GM23248 (cell line): ENCODE measurements at regions not wholly inside any gene's neighbourhood (a gene's known extent, or its start where the extent isn't known, plus 50 kb on each side); places are given as distances from the start of the nearest gene placed in this dataset.
A peak's percentile ranks its signal among the peaks of the same experiment; 100 is the strongest.

Experiments
- DNase-seq: peaks from one replicate; pipeline ENCODE4 v3.0.0-alpha.2; 2015
- H2AFZ ChIP-seq: fragments of 200-600 bp; sonication (generic); 2 replicates; pipeline ENCODE4 v1.6.1; 2016; ENCODE audit warnings: antibody characterized with exemption
- H3F3A ChIP-seq: fragments of 200-600 bp; sonication (generic); 2 replicates; pipeline ENCODE4 v1.6.1; 2016; ENCODE audit warnings: mild to moderate bottlenecking, antibody characterized with exemption, mixed run types; ENCODE audit not compliant: insufficient read depth
- H3K27ac ChIP-seq: fragments of 200-600 bp; sonication (generic); 2 replicates; pipeline ENCODE4 v1.5.1; 2016; ENCODE audit warnings: mild to moderate bottlenecking
- H3K27me3 ChIP-seq: fragments of 200-600 bp; sonication (generic); replicated peaks from 2 replicates; pipeline ENCODE4 v1.6.1; 2016; ENCODE audit warnings: mild to moderate bottlenecking; ENCODE audit not compliant: insufficient read depth
- H3K36me3 ChIP-seq: fragments of 200-600 bp; sonication (generic); 2 replicates; pipeline ENCODE4 v1.6.1; 2016; ENCODE audit warnings: low read depth, mild to moderate bottlenecking
- H3K4me1 ChIP-seq: fragments of 200-600 bp; sonication (generic); 2 replicates; pipeline ENCODE4 v1.6.1; 2016; ENCODE audit warnings: mild to moderate bottlenecking; ENCODE audit not compliant: insufficient read depth
- H3K4me2 ChIP-seq: fragments of 200-600 bp; sonication (generic); one replicate; pipeline ENCODE4 v1.6.1; 2016; ENCODE audit warnings: mild to moderate bottlenecking; ENCODE audit not compliant: unreplicated experiment
- H3K4me3 ChIP-seq: fragments of 200-600 bp; sonication (generic); 2 replicates; pipeline ENCODE4 v1.5.1; 2016; ENCODE audit warnings: mild to moderate bottlenecking
- H3K79me2 ChIP-seq: fragments of 200-600 bp; sonication (generic); 2 replicates; pipeline ENCODE4 v1.6.1; 2016; ENCODE audit warnings: mild to moderate bottlenecking; ENCODE audit not compliant: insufficient read depth
- H3K9ac ChIP-seq: fragments of 200-600 bp; sonication (generic); 2 replicates; pipeline ENCODE4 v1.6.1; 2016; ENCODE audit warnings: mild to moderate bottlenecking
- H3K9me2 ChIP-seq: fragments of 200-600 bp; sonication (generic); 2 replicates; pipeline ENCODE4 v1.6.1; 2016; ENCODE audit warnings: mixed run types, mild to moderate bottlenecking, moderate library complexity; ENCODE audit not compliant: insufficient read depth
- H3K9me3 ChIP-seq: fragments of 200-600 bp; sonication (generic); one replicate; pipeline ENCODE4 v1.6.1; 2017; ENCODE audit warnings: low read depth
- H4K20me1 ChIP-seq: fragments of 200-600 bp; sonication (generic); 2 replicates; pipeline ENCODE4 v1.6.0; 2016; ENCODE audit not compliant: insufficient read depth
- EZH2 ChIP-seq: fragments of 200-600 bp; sonication (generic); IDR thresholded peaks from 2 replicates; pipeline ENCODE4 v1.6.1; 2018; ENCODE audit warnings: antibody characterized with exemption, mild to moderate bottlenecking; ENCODE audit not compliant: insufficient read depth, poor library complexity, severe bottlenecking
- EZH2phosphoT487 ChIP-seq: fragments of 200-600 bp; sonication (generic); IDR thresholded peaks from 2 replicates; pipeline ENCODE4 v1.6.1; 2018; ENCODE audit warnings: antibody characterized with exemption, moderate library complexity, mild to moderate bottlenecking, low read depth; ENCODE audit not compliant: insufficient read depth
- WGBS, 2 experiments: methylation state at CpG; one replicate each; pipeline ENCODE4 v1.1.6; 2015 to 2017; ENCODE audit warnings: low lambda C conversion rate in 2 of 2, low coverage in 1 of 2; ENCODE audit errors: missing lambda C conversion rate in 2 of 2; 5-methylcytosine and 5-hydroxymethylcytosine counted together
- in situ Hi-C: fragments of 300-500 bp; cut with MboI; formaldehyde crosslinking; loops from 2 replicates; pipeline ENCODE4 v1.15.0; 2020

DNA sequence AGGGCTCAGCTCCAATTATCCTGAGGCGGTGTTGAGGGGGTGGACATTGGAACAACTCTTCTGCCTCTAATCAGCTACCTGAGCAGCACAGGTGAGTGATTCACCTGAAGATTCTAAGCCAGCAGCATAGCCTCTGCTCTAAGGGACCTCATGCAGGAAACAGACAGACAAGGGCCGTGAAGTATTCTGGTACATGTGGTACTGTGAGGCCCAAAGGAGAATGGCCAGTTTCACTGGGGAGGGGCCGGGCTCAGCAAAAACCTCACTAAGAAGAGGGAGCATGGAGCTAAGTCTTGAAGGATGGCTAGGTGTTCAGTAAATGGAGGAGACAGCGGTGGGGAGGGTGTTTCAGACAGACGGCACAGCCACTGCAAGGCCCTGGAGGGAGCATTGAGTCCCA lies 58.5 kb upstream of the CCDC167 start:
- WGBS, 2 experiments, result 93% methylated on average over 5 of the region's 5 CpGs
- in situ Hi-C loops, result no loop called here
- Histone ChIP-seq H3K4me3 (no peak overlapping the region), H3K9ac (no peak overlapping the region), H3K9me2 (no peaks in the 10 kb centered on the region), H3K27me3 (peaks cover 6% of the 10 kb centered on the region), H2AFZ (no peak overlapping the region), H3K4me1 (peaks cover 17% of the 10 kb centered on the region), H3K9me3 (no peaks in the 10 kb centered on the region), H3K36me3 (no peaks in the 10 kb centered on the region), H3K4me2 (no peak overlapping the region), H3F3A (peaks cover 5% of the 10 kb centered on the region), H4K20me1 (no peaks in the 10 kb centered on the region), H3K27ac (no peak overlapping the region), H3K79me2 (no peaks in the 10 kb centered on the region)
- TF ChIP-seq EZH2phosphoT487, result no peak
- no peak for TF ChIP-seq EZH2
- DNase-seq, result no peak

DNA sequence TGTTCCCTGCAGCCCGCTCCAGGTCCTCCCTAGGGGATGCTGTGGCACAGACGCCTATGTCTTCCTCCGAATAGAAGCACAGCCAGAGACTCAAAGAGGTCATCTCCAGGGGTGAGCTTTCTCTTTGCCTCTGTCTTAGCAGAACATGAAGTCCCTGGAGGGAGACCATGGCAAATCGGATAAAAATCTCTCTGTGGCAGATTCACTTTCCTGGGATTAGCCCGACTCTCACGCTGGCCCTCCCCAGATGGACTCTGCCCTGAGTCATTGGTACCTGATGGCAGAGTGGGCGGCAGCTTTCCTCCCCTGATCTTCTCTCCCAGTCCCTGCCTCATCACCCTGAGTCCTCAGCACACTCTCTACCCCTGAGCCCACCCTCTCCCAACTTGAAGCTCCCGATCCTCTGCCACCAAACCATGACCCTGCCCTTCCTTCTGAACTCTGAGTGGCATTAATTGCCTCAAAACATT lies 58.0 kb upstream of the CCDC167 start:
- H3K9ac ChIP-seq, result no peak overlapping the region
- peak; percentile 20 for DNase-seq
- WGBS, 2 experiments, result 92 to 96% methylated on average over 8 of the region's 8 CpGs
- H3K36me3 ChIP-seq, result no peaks in the 10 kb centered on the region
- no peak overlapping the region for H3K4me2 ChIP-seq
- H3K4me3 ChIP-seq, result no peak overlapping the region
- in situ Hi-C loops, result no loop called here
- H3K9me3 ChIP-seq, result no peaks in the 10 kb centered on the region
- H3K4me1 ChIP-seq, result peaks cover 22% of the 10 kb centered on the region
- no peaks in the 10 kb centered on the region for H3K9me2 ChIP-seq
- peaks cover 6% of the 10 kb centered on the region for H3K27me3 ChIP-seq
- H4K20me1 ChIP-seq, result no peaks in the 10 kb centered on the region
- H2AFZ ChIP-seq, result no peak overlapping the region
- H3K79me2 ChIP-seq, result no peaks in the 10 kb centered on the region
- TF ChIP-seq EZH2, result no peak
- no peak for TF ChIP-seq EZH2phosphoT487
- peaks cover 9% of the 10 kb centered on the region for H3F3A ChIP-seq
- no peak overlapping the region for H3K27ac ChIP-seq

DNA sequence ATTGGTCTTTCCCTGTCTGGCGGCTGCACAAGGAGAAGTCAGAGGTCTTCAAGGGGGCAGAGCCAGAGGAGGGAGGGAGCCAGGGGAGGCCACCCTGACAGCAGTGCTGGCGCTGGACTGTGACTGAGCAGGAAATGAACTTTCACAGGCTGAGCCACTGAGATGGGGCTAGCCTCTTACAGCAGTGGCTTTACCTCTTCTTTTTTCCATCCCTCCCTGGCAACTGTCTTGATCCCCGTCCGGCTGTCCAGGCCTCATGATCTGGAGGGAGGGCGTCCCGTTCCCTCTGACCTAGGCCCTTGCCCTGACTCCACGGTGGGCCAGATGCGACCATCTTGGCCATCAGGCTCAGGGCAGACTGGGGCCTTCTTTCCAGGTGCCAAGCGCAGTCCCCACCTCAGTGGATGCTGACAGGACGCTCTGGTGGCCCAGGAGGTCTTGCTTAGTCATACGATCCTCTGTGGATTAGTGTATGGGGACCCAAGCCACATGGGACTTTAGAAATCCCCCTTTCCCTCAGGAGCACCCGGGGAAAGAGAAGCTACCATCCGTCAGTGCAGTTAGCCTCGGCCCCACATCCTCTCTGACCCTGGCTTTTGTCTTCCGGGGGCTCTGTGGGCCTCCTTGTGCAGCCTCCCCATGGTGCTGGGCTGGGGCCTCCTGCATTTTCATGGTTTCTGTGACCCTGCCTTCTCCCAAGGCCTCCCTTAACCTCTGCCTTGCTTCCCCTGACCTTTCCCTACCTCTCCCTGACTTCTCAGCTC lies 57.4 kb upstream of the CCDC167 start:
- no peaks in the 10 kb centered on the region for H3K9me3 ChIP-seq
- H3K27me3 ChIP-seq, result peaks cover 6% of the 10 kb centered on the region
- H3K36me3 ChIP-seq, result no peaks in the 10 kb centered on the region
- H3K4me1 ChIP-seq, result peaks cover 24% of the 10 kb centered on the region
- H3K4me2 ChIP-seq, result no peak overlapping the region
- H3K4me3 ChIP-seq, result no peak overlapping the region
- TF ChIP-seq EZH2, result no peak
- no peak for TF ChIP-seq EZH2phosphoT487
- H3K9me2 ChIP-seq, result no peaks in the 10 kb centered on the region
- no peaks in the 10 kb centered on the region for H4K20me1 ChIP-seq
- 92% methylated on average over 15 of the region's 15 CpGs for WGBS, 2 experiments
- H3K79me2 ChIP-seq, result no peaks in the 10 kb centered on the region
- no peak overlapping the region for H3K27ac ChIP-seq
- no peak for DNase-seq
- H3F3A ChIP-seq, result peaks cover 9% of the 10 kb centered on the region
- in situ Hi-C loops, result no loop called here
- no peak overlapping the region for H2AFZ ChIP-seq
- no peak overlapping the region for H3K9ac ChIP-seq

DNA sequence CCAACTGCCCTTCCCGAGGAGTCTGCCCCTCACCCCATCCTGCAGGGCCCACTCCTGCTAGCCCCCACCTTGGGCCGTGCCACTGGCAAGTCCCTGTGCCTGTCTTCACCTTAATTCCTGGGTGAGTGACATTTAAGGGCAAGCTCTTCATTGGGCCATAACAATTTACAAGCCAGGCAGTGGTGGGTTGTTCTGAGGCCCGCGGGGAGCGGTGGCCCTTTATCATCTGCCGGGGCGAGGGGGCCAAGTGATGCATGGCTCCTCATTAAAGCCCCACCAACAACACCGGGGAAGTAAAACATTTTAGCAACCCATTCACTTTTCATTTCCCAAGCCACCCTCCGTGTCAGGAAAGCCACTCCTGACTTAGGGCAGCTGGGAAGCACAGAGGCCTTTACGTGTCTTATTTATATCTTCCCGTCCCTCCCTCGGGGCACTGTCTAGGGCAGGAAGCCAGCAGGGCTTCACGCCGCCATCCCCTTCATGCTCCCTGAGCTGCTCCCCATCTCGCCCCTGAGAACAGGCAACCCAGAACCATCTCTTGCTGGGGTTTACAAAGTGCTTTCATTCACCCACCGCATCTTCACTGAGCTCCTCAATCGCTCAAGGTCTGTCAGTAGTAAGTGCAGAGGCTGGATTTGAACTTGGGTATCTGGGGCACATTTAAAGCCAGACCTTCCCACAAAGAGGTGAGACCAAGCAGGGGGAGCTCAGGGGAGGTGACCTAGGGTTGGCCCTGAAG lies 55.5 kb upstream of the CCDC167 start:
- TF ChIP-seq EZH2phosphoT487 (no peak), EZH2 (no peak)
- no peaks in the 10 kb centered on the region for H3K79me2 ChIP-seq
- no peaks in the 10 kb centered on the region for H3K9me2 ChIP-seq
- DNase-seq, result no peak
- H2AFZ ChIP-seq, result no peak overlapping the region
- H3K4me3 ChIP-seq, result no peak overlapping the region
- H3F3A ChIP-seq, result peaks cover 9% of the 10 kb centered on the region
- H3K4me1 ChIP-seq, result peaks cover 24% of the 10 kb centered on the region
- no peaks in the 10 kb centered on the region for H3K36me3 ChIP-seq
- in situ Hi-C loops, result no loop called here
- H3K9ac ChIP-seq, result no peak overlapping the region
- H3K4me2 ChIP-seq, result no peak overlapping the region
- H4K20me1 ChIP-seq, result no peaks in the 10 kb centered on the region
- H3K27ac ChIP-seq, result no peak overlapping the region
- 78 to 79% methylated on average over 16 to 17 of the region's 17 CpGs for WGBS, 2 experiments
- H3K27me3 ChIP-seq, result peaks cover 6% of the 10 kb centered on the region
- no peaks in the 10 kb centered on the region for H3K9me3 ChIP-seq
